VCaP (cell line): ENCODE measurements at regions not wholly inside any gene's neighbourhood (a gene's known extent, or its start where the extent isn't known, plus 50 kb on each side); places are given as distances from the start of the nearest gene placed in this dataset.

ENCODE experiments used
- H3K27ac ChIP-seq: fragments of 450-650 bp; 2 replicates; pipeline ENCODE4 v1.5.1; 2017
- CTCF ChIP-seq: fragments of 450-650 bp; conservative IDR thresholded peaks from 2 replicates; pipeline ENCODE4 v1.5.1; 2017; ENCODE audit warnings: mild to moderate bottlenecking, moderate library complexity

- no peak for TF ChIP-seq CTCF
- H3K27ac ChIP-seq: no peak overlapping the region
Observed at GRCh38 chr3:106413683-106414082, 544.9 kb upstream of the CBLB start.

DNA sequence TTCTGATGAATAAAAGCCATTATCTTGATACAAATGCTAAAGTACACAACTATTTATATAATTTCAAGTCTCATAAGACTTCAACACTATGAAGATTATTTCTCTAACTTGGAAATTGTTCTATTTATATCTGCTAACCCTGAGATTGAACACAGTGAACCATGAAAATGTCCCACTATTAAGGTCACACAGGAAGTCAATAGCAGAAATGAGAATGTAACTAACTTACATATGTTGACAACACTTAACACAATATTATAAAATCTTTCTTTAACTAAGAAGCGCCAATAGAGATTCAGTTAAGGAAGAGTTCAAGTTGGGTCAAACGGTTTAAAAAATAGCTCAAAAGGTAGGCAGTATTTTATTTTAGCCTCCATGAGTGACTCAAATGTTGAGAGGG lies 551.8 kb upstream of the CBLB start:
- TF ChIP-seq CTCF: no peak

GRCh38 chr3:106421426-106421825 lies 552.6 kb upstream of the CBLB start:
- no peak for TF ChIP-seq CTCF
- H3K27ac ChIP-seq: no peak overlapping the region

More for the DNA sequence above, 551.8 kb upstream of the CBLB start:
- H3K27ac ChIP-seq: no peak overlapping the region

DNA sequence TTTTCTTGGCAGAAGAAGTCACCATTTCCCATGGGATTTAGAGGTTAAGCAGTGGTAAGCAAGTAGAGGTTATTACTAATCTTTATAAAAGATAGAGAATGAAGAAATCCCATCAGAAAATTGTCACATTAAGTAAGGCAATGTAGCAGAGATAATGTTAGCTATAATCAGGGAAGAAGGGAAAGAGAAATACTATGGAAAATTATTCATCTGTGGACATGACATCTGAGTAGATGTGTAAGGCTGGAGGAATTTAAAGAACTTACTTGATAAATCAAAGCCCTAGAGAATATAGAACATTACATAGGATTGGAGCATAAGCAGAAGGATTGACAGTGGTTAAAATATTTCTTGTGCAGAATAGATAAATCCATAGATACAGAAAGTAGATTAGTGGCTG lies 553.1 kb upstream of the CBLB start:
- no peak for TF ChIP-seq CTCF
- H3K27ac ChIP-seq: no peak overlapping the region

DNA sequence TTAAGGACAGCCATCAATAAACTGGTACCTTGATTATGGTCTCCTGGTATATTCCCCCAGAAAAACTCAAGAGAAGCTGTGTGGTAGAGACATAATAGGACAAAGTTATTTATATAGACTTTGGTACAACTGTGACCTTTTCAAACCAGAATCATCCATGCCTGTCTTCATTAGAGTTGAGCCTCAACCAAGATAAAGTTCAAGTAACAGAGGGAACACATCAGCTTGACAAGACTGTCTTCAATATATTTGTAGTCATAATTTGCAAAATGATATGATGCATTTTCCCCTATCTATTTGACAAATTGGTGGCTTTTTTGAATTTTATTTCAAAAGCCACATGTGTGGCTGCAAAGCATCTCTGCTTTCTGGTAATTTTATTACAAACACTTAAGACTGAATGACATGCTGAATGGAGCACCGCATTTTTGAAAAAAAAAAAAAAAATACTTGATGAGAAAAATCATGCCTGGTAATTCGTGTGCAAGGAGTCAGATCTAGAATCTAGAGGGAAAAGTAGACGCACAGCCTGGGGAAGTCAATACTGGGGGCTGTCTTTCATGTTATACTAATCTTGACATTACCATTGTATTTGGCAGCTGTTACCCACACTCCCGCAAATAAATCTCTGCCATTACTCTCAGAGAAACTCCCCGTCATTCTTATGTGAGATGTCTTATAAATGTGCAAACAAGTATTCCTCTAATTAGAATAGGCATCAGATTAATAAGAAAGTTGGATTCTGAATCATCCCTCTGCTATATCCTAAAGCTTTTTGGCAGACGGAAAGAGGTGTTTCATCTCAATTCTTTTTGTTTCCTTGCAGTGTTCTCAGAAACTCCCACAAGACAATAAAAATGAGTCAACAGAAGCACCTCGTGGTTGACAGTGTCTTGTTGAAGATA lies 554.8 kb upstream of the CBLB start:
- TF ChIP-seq CTCF: no peak
- H3K27ac ChIP-seq: no peak overlapping the region

DNA sequence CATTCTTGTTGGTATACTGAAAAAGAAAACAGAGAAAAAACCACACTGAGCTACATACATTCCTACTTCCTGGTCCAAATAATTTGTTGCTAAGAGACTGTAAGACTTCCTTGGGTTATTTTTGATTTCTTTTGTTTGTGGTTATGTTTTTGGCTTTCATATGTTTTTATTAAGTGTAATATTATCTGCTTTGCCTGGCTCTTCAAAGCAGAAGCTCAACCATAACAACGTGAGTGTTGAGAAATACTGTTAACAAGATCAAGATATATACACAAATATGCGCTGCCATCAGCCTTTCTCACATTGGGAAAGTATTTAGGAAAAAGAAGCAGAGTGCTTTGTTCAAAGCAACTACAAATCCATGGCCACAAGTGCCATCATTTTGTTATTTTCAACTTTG lies 556.2 kb upstream of the CBLB start:
- no peak for TF ChIP-seq CTCF
- no peak overlapping the region for H3K27ac ChIP-seq

GRCh38 chr3:106425916-106426315 lies 557.1 kb upstream of the CBLB start:
- H3K27ac ChIP-seq: no peak overlapping the region
- TF ChIP-seq CTCF: no peak
